ENCODE measurements at regions not wholly inside any gene's neighbourhood (a gene's known extent, or its start where the extent isn't known, plus 50 kb on each side); places are given as distances from the start of the nearest gene placed in this dataset.

GRCh38 chr4:52164116-52164515 is 113.0 kb downstream of the SPATA18 start:
- TF ChIP-seq CTCF (IDR thresholded peaks at IDR 0.05; ENCODE audit: insufficient read depth, low read length) (no peak), POLR2AphosphoS5 (IDR thresholded peaks at IDR 0.05; ENCODE audit: low read depth) (no peak)
